Mesendoderm (in vitro differentiated cells): ENCODE measurements at regions not wholly inside any gene's neighbourhood (a gene's known extent, or its start where the extent isn't known, plus 50 kb on each side); places are given as distances from the start of the nearest gene placed in this dataset.

Experiments
- DNase-seq: peaks from one replicate; pipeline ENCODE4 v3.0.0; 2013
- H2AK5ac ChIP-seq: 2 replicates; pipeline ENCODE4 v1.6.1; 2013; ENCODE audit warnings: low read length, inconsistent platforms
- H2BK120ac ChIP-seq: 2 replicates; pipeline ENCODE4 v1.6.1; 2013; ENCODE audit warnings: low read depth, mild to moderate bottlenecking, low read length, moderate library complexity, mixed read lengths
- H2BK15ac ChIP-seq: replicated peaks from 2 replicates; pipeline ENCODE4 v1.6.1; 2013; ENCODE audit warnings: low read depth, mild to moderate bottlenecking, moderate library complexity
- H2BK5ac ChIP-seq: 2 replicates; pipeline ENCODE4 v1.6.1; 2013; ENCODE audit warnings: low read length, inconsistent platforms
- H3K18ac ChIP-seq: 2 replicates; pipeline ENCODE4 v1.6.1; 2013; ENCODE audit warnings: mild to moderate bottlenecking, low read length, mixed read lengths
- H3K23ac ChIP-seq: one replicate; pipeline ENCODE4 v1.6.1; 2013; ENCODE audit warnings: low read length
- H3K27ac ChIP-seq: 2 replicates; pipeline ENCODE4 v1.5.1; 2013; ENCODE audit warnings: low read depth, mild to moderate bottlenecking, inconsistent platforms, low read length, moderate library complexity
- H3K27me3 ChIP-seq: 2 replicates; pipeline ENCODE4 v1.6.1; 2013; ENCODE audit warnings: low read length, control low read depth, mild to moderate bottlenecking, inconsistent platforms; ENCODE audit not compliant: insufficient read depth, poor library complexity
- H3K36me3 ChIP-seq: 2 replicates; pipeline ENCODE4 v1.6.1; 2013; ENCODE audit warnings: low read length, inconsistent platforms; ENCODE audit not compliant: control insufficient read depth, insufficient read depth
- H3K4ac ChIP-seq: one replicate; pipeline ENCODE4 v1.6.1; 2013; ENCODE audit warnings: low read depth, mild to moderate bottlenecking, low read length, moderate library complexity
- H3K4me1 ChIP-seq: 2 replicates; pipeline ENCODE4 v1.6.1; 2013; ENCODE audit warnings: low read depth, low read length, inconsistent platforms; ENCODE audit not compliant: control insufficient read depth
- H3K4me2 ChIP-seq: 2 replicates; pipeline ENCODE4 v1.6.1; 2013; ENCODE audit warnings: low read length
- H3K4me3 ChIP-seq: 2 replicates; pipeline ENCODE4 v1.5.1; 2013; ENCODE audit warnings: mild to moderate bottlenecking, low read length
- H3K56ac ChIP-seq: one replicate; pipeline ENCODE4 v1.6.1; 2013; ENCODE audit warnings: low read length
- H3K79me1 ChIP-seq: 2 replicates; pipeline ENCODE4 v1.6.1; 2013; ENCODE audit warnings: low read length, inconsistent platforms
- H3K79me2 ChIP-seq: 2 replicates; pipeline ENCODE4 v1.6.1; 2013; ENCODE audit warnings: mild to moderate bottlenecking, low read length; ENCODE audit not compliant: control insufficient read depth, insufficient read depth
- H3K9ac ChIP-seq: 2 replicates; pipeline ENCODE4 v1.6.1; 2013; ENCODE audit warnings: low read length, inconsistent platforms
- H4K5ac ChIP-seq: one replicate; pipeline ENCODE4 v1.6.1; 2013; ENCODE audit warnings: low read length
- H4K8ac ChIP-seq: one replicate; pipeline ENCODE4 v1.6.1; 2013; ENCODE audit warnings: low read depth, mild to moderate bottlenecking, control low read depth, low read length, moderate library complexity
- WGBS: extraction: QIAGEN DNeasy Blood & Tissue Kit; methylation state at CpG from one replicate; pipeline ENCODE4 v1.1.7; 2013; ENCODE audit warnings: low lambda C conversion rate, missing lambda C conversion rate; ENCODE audit not compliant: insufficient coverage; ENCODE audit errors: extremely low coverage; 5-methylcytosine and 5-hydroxymethylcytosine counted together

DNA sequence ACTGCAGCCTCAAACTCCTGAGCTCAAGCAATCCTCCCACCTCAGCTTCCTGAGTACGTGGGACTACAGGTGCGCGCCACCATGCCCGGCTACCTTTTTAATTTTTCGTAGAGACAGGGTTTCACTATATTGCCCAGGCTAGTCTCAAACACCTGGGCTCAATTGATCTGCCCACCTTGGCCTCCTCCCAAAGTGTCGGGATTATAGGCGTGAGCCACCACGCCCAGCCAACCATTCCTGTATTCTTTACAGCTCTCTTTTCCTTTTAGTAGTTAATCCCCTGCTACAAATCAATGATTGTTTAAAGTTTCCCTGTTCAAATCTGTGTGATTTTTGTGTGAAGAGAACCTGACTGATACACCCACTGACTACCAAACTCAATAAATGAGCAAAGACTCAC is 75.4 kb upstream of the SVIL start:
- no peak overlapping the region for H3K27ac ChIP-seq
- no peaks in the 10 kb centered on the region for H3K27me3 ChIP-seq
- H2BK120ac ChIP-seq = no peak overlapping the region
- H3K4me1 ChIP-seq = no peaks in the 10 kb centered on the region
- no CpG with 5 or more reads among the region's 8 CpGs for WGBS
- H3K4ac ChIP-seq = no peak overlapping the region
- H3K9ac ChIP-seq = no peak overlapping the region
- no peaks in the 10 kb centered on the region for H3K36me3 ChIP-seq
- no peaks in the 10 kb centered on the region for H3K79me1 ChIP-seq
- H3K79me2 ChIP-seq = no peaks in the 10 kb centered on the region
- DNase-seq = no peak
- H3K4me2 ChIP-seq = no peak overlapping the region
- no peak overlapping the region for H3K18ac ChIP-seq
- H2AK5ac ChIP-seq = no peak overlapping the region
- no peak overlapping the region for H2BK15ac ChIP-seq
- no peak overlapping the region for H3K56ac ChIP-seq
- no peak overlapping the region for H2BK5ac ChIP-seq
- H4K5ac ChIP-seq = no peak overlapping the region
- no peak overlapping the region for H3K4me3 ChIP-seq
- H4K8ac ChIP-seq = no peak overlapping the region
- no peak overlapping the region for H3K23ac ChIP-seq

DNA sequence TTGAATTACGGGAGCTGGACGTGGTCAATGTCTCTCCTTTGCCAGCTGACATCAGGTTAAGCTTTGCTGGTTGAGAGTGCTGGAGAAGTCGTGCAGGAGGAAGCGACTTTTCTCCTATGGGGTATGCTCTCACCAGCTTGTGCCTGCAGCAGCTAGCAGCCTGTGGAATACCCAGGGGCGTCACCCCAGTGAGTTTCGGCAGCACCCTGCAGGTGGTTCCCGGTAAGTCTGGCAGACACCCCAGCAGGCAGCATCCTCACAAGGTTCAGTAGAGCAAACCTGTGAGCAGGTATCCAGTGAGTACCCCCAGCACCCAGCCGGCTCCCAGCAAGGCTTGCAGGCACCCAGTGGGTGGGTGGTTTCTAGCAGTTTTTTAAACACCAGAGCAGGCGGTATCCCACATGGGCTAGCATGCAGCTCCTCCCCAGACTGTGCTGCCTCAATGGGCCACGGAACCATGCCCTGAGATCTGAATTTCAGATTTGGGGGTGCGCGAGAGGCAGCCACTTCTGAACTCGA is 74.8 kb upstream of the SVIL start:
- Histone ChIP-seq H2BK15ac (no peak overlapping the region), H3K27ac (no peak overlapping the region), H2AK5ac (no peak overlapping the region), H3K4me2 (no peak overlapping the region), H3K27me3 (no peaks in the 10 kb centered on the region), H2BK5ac (no peak overlapping the region), H3K4me3 (no peak overlapping the region), H3K23ac (no peak overlapping the region), H3K4ac (no peak overlapping the region), H3K4me1 (no peaks in the 10 kb centered on the region), H3K9ac (no peak overlapping the region), H3K56ac (no peak overlapping the region), H4K8ac (no peak overlapping the region), H3K18ac (no peak overlapping the region), H4K5ac (no peak overlapping the region), H3K36me3 (no peaks in the 10 kb centered on the region), H2BK120ac (no peak overlapping the region), H3K79me1 (no peaks in the 10 kb centered on the region), H3K79me2 (no peaks in the 10 kb centered on the region)
- WGBS = no CpG with 5 or more reads among the region's 13 CpGs
- DNase-seq = no peak

DNA sequence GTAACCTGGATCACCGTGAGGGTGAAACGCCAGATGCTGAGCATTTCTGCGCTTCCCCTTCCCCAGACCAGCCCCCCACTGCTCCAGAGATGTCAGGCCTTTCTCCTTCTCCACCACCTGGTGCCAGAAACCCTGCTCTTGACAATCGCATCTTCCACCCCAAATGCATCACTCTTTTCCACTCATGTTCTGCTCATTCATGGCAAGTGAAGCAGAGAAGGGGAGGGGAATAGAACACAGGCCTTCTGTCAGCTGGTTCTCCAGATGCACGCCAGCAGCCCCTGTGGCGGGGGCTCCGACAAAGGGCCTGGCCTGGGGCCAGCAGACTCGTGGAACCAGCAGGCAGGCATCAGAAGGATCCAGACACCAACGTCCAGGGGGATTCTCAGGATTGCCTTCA is 68.5 kb upstream of the SVIL start:
- no peak overlapping the region for H3K4ac ChIP-seq
- no peak overlapping the region for H3K56ac ChIP-seq
- H3K27me3 ChIP-seq = no peaks in the 10 kb centered on the region
- H3K4me3 ChIP-seq = no peak overlapping the region
- no peaks in the 10 kb centered on the region for H3K4me1 ChIP-seq
- H3K79me1 ChIP-seq = peaks cover 7% of the 10 kb centered on the region
- no peak overlapping the region for H2AK5ac ChIP-seq
- H4K5ac ChIP-seq = no peak overlapping the region
- no CpG with 5 or more reads among the region's 9 CpGs for WGBS
- H3K18ac ChIP-seq = no peak overlapping the region
- H2BK120ac ChIP-seq = no peak overlapping the region
- no peak overlapping the region for H2BK15ac ChIP-seq
- no peak for DNase-seq
- H3K36me3 ChIP-seq = no peaks in the 10 kb centered on the region
- H3K23ac ChIP-seq = no peak overlapping the region
- no peaks in the 10 kb centered on the region for H3K79me2 ChIP-seq
- no peak overlapping the region for H3K27ac ChIP-seq
- H4K8ac ChIP-seq = no peak overlapping the region
- no peak overlapping the region for H3K9ac ChIP-seq
- H3K4me2 ChIP-seq = no peak overlapping the region
- no peak overlapping the region for H2BK5ac ChIP-seq

DNA sequence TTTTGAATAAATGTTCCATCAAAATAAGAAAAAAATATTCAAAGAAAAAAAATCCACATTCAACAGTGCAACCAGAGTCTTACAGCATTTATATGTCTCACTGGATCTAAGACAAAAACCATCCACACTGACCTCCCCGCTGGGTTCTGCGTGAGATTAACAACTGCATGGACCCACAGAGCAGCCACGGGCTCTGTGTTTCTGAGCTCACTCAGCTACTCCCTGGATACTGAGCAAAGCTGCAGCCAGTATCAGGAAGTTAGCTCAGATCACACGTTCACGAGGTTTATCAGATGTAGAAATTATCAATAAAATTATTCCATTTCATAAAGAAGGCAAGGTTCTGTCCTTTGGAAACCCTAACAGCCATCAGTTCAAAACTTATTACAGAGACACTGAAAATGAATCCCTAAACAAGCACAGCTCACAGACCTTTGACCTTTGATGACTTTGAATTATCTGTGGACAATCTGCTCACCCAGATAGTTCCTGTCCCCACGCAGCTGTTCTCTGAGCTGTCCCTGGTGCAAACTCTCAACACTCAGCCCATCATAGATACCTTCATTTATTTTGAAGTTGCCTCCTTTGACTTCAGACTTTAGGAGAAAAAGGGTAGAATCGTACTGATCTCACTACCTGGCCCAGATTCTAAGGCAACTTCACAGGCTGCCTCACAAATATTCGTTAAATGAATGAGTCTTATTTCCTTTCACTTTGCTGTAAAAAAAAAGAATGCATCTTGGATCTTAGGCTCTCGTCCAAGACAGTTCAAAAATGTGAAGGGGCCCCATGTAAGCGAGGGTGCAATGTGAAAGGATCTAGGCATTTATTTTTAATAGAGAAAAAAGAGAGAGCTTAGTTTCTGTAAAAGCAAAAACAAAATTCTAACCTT is 67.7 kb upstream of the SVIL start:
- no peak overlapping the region for H2AK5ac ChIP-seq
- no peak overlapping the region for H2BK15ac ChIP-seq
- H3K18ac ChIP-seq = no peak overlapping the region
- H4K5ac ChIP-seq = no peak overlapping the region
- no peaks in the 10 kb centered on the region for H3K27me3 ChIP-seq
- no peak overlapping the region for H4K8ac ChIP-seq
- no peak overlapping the region for H3K56ac ChIP-seq
- no peak overlapping the region for H3K4me3 ChIP-seq
- H3K36me3 ChIP-seq = no peaks in the 10 kb centered on the region
- no peak overlapping the region for H3K4ac ChIP-seq
- WGBS = no CpG with 5 or more reads among the region's 10 CpGs
- H3K79me2 ChIP-seq = no peaks in the 10 kb centered on the region
- no peak overlapping the region for H3K9ac ChIP-seq
- no peak overlapping the region for H2BK5ac ChIP-seq
- no peak overlapping the region for H3K23ac ChIP-seq
- no peak overlapping the region for H3K27ac ChIP-seq
- DNase-seq = no peak
- H3K79me1 ChIP-seq = peaks cover 7% of the 10 kb centered on the region
- no peaks in the 10 kb centered on the region for H3K4me1 ChIP-seq
- H3K4me2 ChIP-seq = no peak overlapping the region
- H2BK120ac ChIP-seq = no peak overlapping the region

DNA sequence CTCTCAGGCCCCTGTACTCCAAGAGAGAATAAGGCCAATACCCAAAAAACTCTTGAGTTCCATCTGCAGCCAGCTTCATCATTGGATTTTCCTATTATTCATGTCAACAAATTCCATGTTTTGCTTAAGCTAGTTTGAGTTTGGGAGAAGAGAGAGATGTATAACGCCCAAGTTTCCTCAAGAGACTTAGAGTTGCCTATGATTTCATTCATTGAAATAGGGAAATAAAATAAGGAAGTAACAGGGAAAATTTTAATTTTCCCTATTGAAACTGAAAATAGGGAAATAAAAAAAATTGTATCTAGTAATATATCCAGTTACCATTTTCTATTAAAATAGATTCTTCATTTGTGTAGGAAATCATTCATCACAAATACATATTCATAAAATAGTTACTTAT is 66.5 kb upstream of the SVIL start:
- no peak overlapping the region for H4K8ac ChIP-seq
- no peaks in the 10 kb centered on the region for H3K79me2 ChIP-seq
- no peak overlapping the region for H3K9ac ChIP-seq
- H3K23ac ChIP-seq = no peak overlapping the region
- no peak overlapping the region for H2AK5ac ChIP-seq
- no peak overlapping the region for H2BK15ac ChIP-seq
- H3K4me1 ChIP-seq = no peaks in the 10 kb centered on the region
- H3K56ac ChIP-seq = no peak overlapping the region
- H3K4ac ChIP-seq = no peak overlapping the region
- no peak overlapping the region for H3K4me3 ChIP-seq
- H3K27me3 ChIP-seq = no peaks in the 10 kb centered on the region
- H4K5ac ChIP-seq = no peak overlapping the region
- H3K4me2 ChIP-seq = no peak overlapping the region
- WGBS = no CpG with 5 or more reads among the region's 1 CpG
- peaks cover 7% of the 10 kb centered on the region for H3K79me1 ChIP-seq
- DNase-seq = no peak
- H3K36me3 ChIP-seq = no peaks in the 10 kb centered on the region
- H2BK120ac ChIP-seq = no peak overlapping the region
- no peak overlapping the region for H3K18ac ChIP-seq
- no peak overlapping the region for H3K27ac ChIP-seq
- H2BK5ac ChIP-seq = no peak overlapping the region
